H1 (cell line): ENCODE measurements at regions not wholly inside any gene's neighbourhood (a gene's known extent, or its start where the extent isn't known, plus 50 kb on each side); places are given as distances from the start of the nearest gene placed in this dataset.

Experiments used
- CTCF ChIA-PET: fragments of 300-600 bp; sonication (Branson Sonifier 250); formaldehyde crosslinking; loops from one replicate; lab custom pipeline; 2021; ENCODE audit not compliant: partially characterized antibody; lab: Charles Lee
- POLR2A ChIA-PET: fragments of 300-600 bp; sonication (Branson Sonifier 250); formaldehyde crosslinking; loops from one replicate; lab custom pipeline; 2021; ENCODE audit warnings: inconsistent platforms; ENCODE audit not compliant: partially characterized antibody; lab: Charles Lee
- DNase-seq, 2 experiments: peaks; one replicate each; pipeline versions ENCODE4 v3.0.0 to v3.0.0-alpha.2; 2010 to 2022; ENCODE audit warnings: low spot score in 2 of 2, low read depth in 1 of 2, mixed read lengths in 1 of 2
- FAIRE-seq: peaks from 2 replicates; lab custom pipeline; 2011; peaks lifted over from hg19 to GRCh38; lab: Jason Lieb, UNC
- H2AFZ ChIP-seq: 2 replicates; pipeline ENCODE4 v1.8.1; 2012; ENCODE audit warnings: low read length, inconsistent platforms
- H2AK5ac ChIP-seq: 2 replicates; pipeline ENCODE4 v1.6.1; 2013; ENCODE audit warnings: low read depth, low read length
- H2BK120ac ChIP-seq: replicated peaks from 2 replicates; pipeline ENCODE3; 2013; ENCODE audit warnings: low read depth, low read length, inconsistent platforms
- H2BK12ac ChIP-seq: 2 replicates; pipeline ENCODE4 v1.6.1; 2013; ENCODE audit warnings: low read depth, low read length
- H2BK15ac ChIP-seq: 2 replicates; pipeline ENCODE4 v1.6.1; 2013; ENCODE audit warnings: low read length
- H2BK20ac ChIP-seq: 2 replicates; pipeline ENCODE4 v1.6.1; 2013; ENCODE audit warnings: low read length
- H2BK5ac ChIP-seq: 2 replicates; pipeline ENCODE4 v1.6.1; 2013; ENCODE audit warnings: low read depth, low read length
- H3K14ac ChIP-seq: 2 replicates; pipeline ENCODE4 v1.6.1; 2013; ENCODE audit warnings: inconsistent platforms; ENCODE audit not compliant: insufficient read length
- H3K18ac ChIP-seq: 2 replicates; pipeline ENCODE4 v1.6.1; 2013; ENCODE audit warnings: low read length; ENCODE audit errors: extremely low read depth
- H3K23ac ChIP-seq: 2 replicates; pipeline ENCODE4 v1.6.1; 2013; ENCODE audit warnings: inconsistent platforms; ENCODE audit not compliant: insufficient read length
- H3K23me2 ChIP-seq: 2 replicates; pipeline ENCODE4 v1.6.1; 2013; ENCODE audit warnings: low read depth, low read length
- H3K27ac ChIP-seq: 2 replicates; pipeline ENCODE4 v1.6.1; 2011; ENCODE audit warnings: low read depth, low read length, inconsistent platforms
- H3K27me3 ChIP-seq, 4 experiments: replicated peaks in 1 of 4; 1 replicate in 1 of 4; 2 replicates in 3 of 4; pipeline versions ENCODE4 v1.6.1 to v1.8.1; 2011 to 2013; ENCODE audit warnings: low read length in 3 of 4, mild to moderate bottlenecking in 3 of 4, inconsistent platforms in 2 of 4, mixed read lengths in 2 of 4, moderate library complexity in 1 of 4; ENCODE audit not compliant: control insufficient read depth in 3 of 4, insufficient read depth in 3 of 4; ENCODE audit errors: extremely low read depth in 1 of 4
- H3K36me3 ChIP-seq, 4 experiments: 2 replicates each; pipeline versions ENCODE4 v1.6.1 to v1.8.1; 2011 to 2013; ENCODE audit warnings: mild to moderate bottlenecking in 4 of 4, low read length in 3 of 4, moderate library complexity in 2 of 4, control low read depth in 1 of 4, inconsistent platforms in 1 of 4; ENCODE audit not compliant: insufficient read depth in 4 of 4, control insufficient read depth in 2 of 4
- H3K4ac ChIP-seq: replicated peaks from 2 replicates; pipeline ENCODE3; 2013; ENCODE audit warnings: low read length, low read depth, mixed read lengths, inconsistent platforms; ENCODE audit not compliant: insufficient read length
- H3K4me1 ChIP-seq, 4 experiments: replicated peaks in 1 of 4; 1 replicate in 1 of 4; 2 replicates in 3 of 4; pipeline versions ENCODE4 v1.6.1 to v1.8.1; 2011 to 2013; ENCODE audit warnings: low read length in 3 of 4, inconsistent platforms in 2 of 4, mixed read lengths in 1 of 4; ENCODE audit not compliant: insufficient read depth in 4 of 4, control insufficient read depth in 3 of 4
- H3K4me2 ChIP-seq, 2 experiments: 2 replicates each; pipeline versions ENCODE4 v1.6.1 to v1.8.1; 2011 to 2013; ENCODE audit warnings: low read depth in 2 of 2, low read length in 2 of 2, control low read depth in 1 of 2, inconsistent platforms in 1 of 2, mild to moderate bottlenecking in 1 of 2; ENCODE audit not compliant: insufficient read depth in 1 of 2
- H3K4me3 ChIP-seq, 4 experiments: fragments of 200-600, 300-600 bp in 1 of 4; sonication (generic), shearing (Covaris generic), sonication (Bioruptor Twin) in 1 of 4; 2 replicates each; pipeline versions ENCODE4 v1.5.1 to v1.8.1; 2011 to 2016; ENCODE audit warnings: low read length in 4 of 4, low read depth in 3 of 4, control low read depth in 2 of 4, inconsistent platforms in 2 of 4, mild to moderate bottlenecking in 2 of 4, mixed read lengths in 1 of 4, moderate library complexity in 1 of 4; ENCODE audit not compliant: insufficient read depth in 2 of 4; ENCODE audit errors: extremely low read depth in 1 of 4
- H3K56ac ChIP-seq: replicated peaks from 2 replicates; pipeline ENCODE3; 2013; ENCODE audit warnings: low read depth, mild to moderate bottlenecking, mixed read lengths, low read length, inconsistent platforms; ENCODE audit not compliant: insufficient read length
- H3K79me1 ChIP-seq: 2 replicates; pipeline ENCODE4 v1.6.1; 2013; ENCODE audit warnings: low read depth, low read length, control low read depth
- H3K79me2 ChIP-seq, 2 experiments: 2 replicates each; pipeline versions ENCODE4 v1.6.1 to v1.8.1; 2012 to 2013; ENCODE audit warnings: low read length in 2 of 2, mild to moderate bottlenecking in 2 of 2, inconsistent platforms in 1 of 2; ENCODE audit not compliant: insufficient read depth in 2 of 2, control insufficient read depth in 1 of 2
- H3K9ac ChIP-seq, 4 experiments: replicated peaks in 1 of 4; 1 replicate in 1 of 4; 2 replicates in 3 of 4; pipeline versions ENCODE4 v1.6.1 to v1.8.1; 2011 to 2013; ENCODE audit warnings: low read depth in 3 of 4, low read length in 3 of 4, control low read depth in 2 of 4, mild to moderate bottlenecking in 2 of 4, moderate library complexity in 2 of 4, inconsistent platforms in 1 of 4; ENCODE audit errors: extremely low read depth in 1 of 4
- H3K9me3 ChIP-seq, 2 experiments: 2 replicates each; pipeline versions ENCODE4 v1.6.1 to v1.8.1; 2012 to 2013; ENCODE audit warnings: mild to moderate bottlenecking in 2 of 2, moderate library complexity in 2 of 2, control low read depth in 1 of 2, inconsistent platforms in 1 of 2, low read depth in 1 of 2, low read length in 1 of 2, mixed read lengths in 1 of 2; ENCODE audit not compliant: insufficient read depth in 2 of 2
- H4K20me1 ChIP-seq, 2 experiments: replicated peaks in 1 of 2; 2 replicates each; pipeline versions ENCODE3 to v1.8.1; 2011 to 2013; ENCODE audit warnings: inconsistent platforms in 2 of 2, low read length in 2 of 2, mild to moderate bottlenecking in 1 of 2; ENCODE audit not compliant: insufficient read depth in 2 of 2, control insufficient read depth in 1 of 2
- H4K5ac ChIP-seq: 2 replicates; pipeline ENCODE4 v1.6.1; 2013; ENCODE audit warnings: low read length, low read depth, mixed read lengths, inconsistent platforms; ENCODE audit not compliant: insufficient read length
- H4K8ac ChIP-seq: 2 replicates; pipeline ENCODE4 v1.8.0; 2013; ENCODE audit warnings: mild to moderate bottlenecking, moderate library complexity, low read length, inconsistent platforms; ENCODE audit not compliant: insufficient read depth; ENCODE audit errors: extremely low read depth
- H4K91ac ChIP-seq: replicated peaks from 2 replicates; pipeline ENCODE3; 2013; ENCODE audit warnings: low read length, mixed read lengths, inconsistent platforms; ENCODE audit not compliant: insufficient read length
- ASH2L ChIP-seq: fragments of 200-600, 300-600 bp; sonication (generic); IDR thresholded peaks from one replicate; pipeline ENCODE4 v1.7.1; 2017; ENCODE audit warnings: low read length
- HDAC2 ChIP-seq, 2 experiments: fragments of 300-600 bp in 1 of 2; sonication (generic) in 1 of 2; IDR thresholded peaks; 2 replicates each; pipeline ENCODE4 v1.6.1; 2011 to 2012; ENCODE audit warnings: low read depth in 2 of 2, low read length in 2 of 2, mild to moderate bottlenecking in 2 of 2, moderate library complexity in 2 of 2, borderline replicate concordance in 1 of 2, inconsistent platforms in 1 of 2
- JUND ChIP-seq: IDR thresholded peaks from 2 replicates; pipeline ENCODE4 v1.6.1; 2011; ENCODE audit warnings: mild to moderate bottlenecking, improper control_type of control experiment, low read length
- KDM4A ChIP-seq: IDR thresholded peaks from one replicate; pipeline ENCODE4 v1.7.1; 2012; ENCODE audit warnings: low read depth, mild to moderate bottlenecking, moderate library complexity, low read length, inconsistent platforms; ENCODE audit not compliant: severe bottlenecking
- PHF8 ChIP-seq: fragments of 200-600 bp; sonication (generic); conservative IDR thresholded peaks from 2 replicates; pipeline ENCODE4 v1.7.1; 2012; ENCODE audit warnings: low read depth, mild to moderate bottlenecking, inconsistent platforms, low read length, moderate library complexity
- POU5F1 ChIP-seq: IDR thresholded peaks from 2 replicates; pipeline ENCODE4 v1.6.1; 2011; ENCODE audit warnings: low read depth, mild to moderate bottlenecking, low read length, moderate library complexity
- RBBP5 ChIP-seq: IDR thresholded peaks from 2 replicates; pipeline ENCODE4 v1.7.1; 2012; ENCODE audit warnings: low read depth, mild to moderate bottlenecking, inconsistent platforms, low read length, moderate library complexity, borderline replicate concordance
- SP4 ChIP-seq: IDR thresholded peaks from 2 replicates; pipeline ENCODE4 v1.6.1; 2012; ENCODE audit warnings: low read length, inconsistent platforms
- SUZ12 ChIP-seq: fragments of 200-600 bp; sonication (generic); IDR thresholded peaks from 2 replicates; pipeline ENCODE4 v1.6.1; 2012; ENCODE audit warnings: mild to moderate bottlenecking, inconsistent platforms, low read length, moderate library complexity, mixed read lengths
- TAF7 ChIP-seq: optimal IDR thresholded peaks from 2 replicates; pipeline ENCODE3; 2011; ENCODE audit warnings: low read depth, mild to moderate bottlenecking, inconsistent platforms, low read length, moderate library complexity, borderline replicate concordance
- TCF12 ChIP-seq: IDR thresholded peaks from 2 replicates; pipeline ENCODE4 v1.6.1; 2011; ENCODE audit warnings: low read depth, mild to moderate bottlenecking, low read length
- YY1 ChIP-seq: IDR thresholded peaks from 2 replicates; pipeline ENCODE4 v1.6.1; 2011; ENCODE audit warnings: low read depth, mild to moderate bottlenecking, low read length
- WGBS, 2 experiments: shearing (Covaris generic) in 1 of 2; methylation state at CpG; one replicate each; pipeline versions ENCODE4 v1.1.6 to v1.1.7; 2013 to 2015; ENCODE audit warnings: low lambda C conversion rate in 2 of 2, mixed read lengths in 2 of 2, inconsistent platforms in 1 of 2, low coverage in 1 of 2, missing lambda C conversion rate in 1 of 2; ENCODE audit not compliant: insufficient replicate concordance in 2 of 2, insufficient coverage in 1 of 2, insufficient read length in 1 of 2; ENCODE audit errors: extremely low coverage in 1 of 2, missing lambda C conversion rate in 1 of 2; 5-methylcytosine and 5-hydroxymethylcytosine counted together

GRCh38 chr5:112555691-112556090 lies 136.6 kb upstream of the EPB41L4A start:
- ChIA-PET POLR2A (no interaction called here), CTCF (interaction anchor here (1.2 to 13.1 kb wide), 5 partner anchors 27 to 202 kb away, joined by 4 to 126 read pairs (median 9); no protein-coding TSS in a partner anchor)
- Histone ChIP-seq H2BK120ac (no peak overlapping the region), H3K4me3 (no peak overlapping the region), H2BK20ac (no peak overlapping the region), H3K23ac (no peak overlapping the region), H3K9me3 (no peaks in the 10 kb centered on the region), H3K79me2 (no peaks in the 10 kb centered on the region), H2BK5ac (no peak overlapping the region), H3K27ac (no peak overlapping the region), H3K4me1 (no peaks in the 10 kb centered on the region), H3K4ac (no peak overlapping the region), H2BK15ac (no peak overlapping the region), H4K20me1 (no peaks in the 10 kb centered on the region), H3K14ac (no peak overlapping the region), H3K4me2 (no peak overlapping the region), H2BK12ac (no peak overlapping the region), H4K5ac (no peak overlapping the region), H4K91ac (no peak overlapping the region), H3K36me3 (no peaks in the 10 kb centered on the region), H4K8ac (no peak overlapping the region), H3K23me2 (no peaks in the 10 kb centered on the region), H3K27me3 (no peaks in the 10 kb centered on the region)
- DNase-seq, result no peak
- no peak for TF ChIP-seq ASH2L
- TF ChIP-seq JUND, result no peak
- TF ChIP-seq HDAC2 (IDR thresholded peaks at IDR 0.05; ENCODE audit: borderline replicate concordance in 1 of 2, low read depth in 2 of 2, low read length in 2 of 2), result no peak
- no peak for TF ChIP-seq SUZ12
- no peak for TF ChIP-seq RBBP5
- TF ChIP-seq SP4, result no peak
- no peak for TF ChIP-seq POU5F1
- TF ChIP-seq TAF7, result no peak
- TF ChIP-seq TCF12, result no peak
- TF ChIP-seq KDM4A, result no peak
- TF ChIP-seq YY1, result no peak
- TF ChIP-seq PHF8, result no peak
- TF ChIP-seq, all 59 proteins: peak for 0
- Histone ChIP-seq H2AK5ac (no peak overlapping the region), H3K18ac (no peak overlapping the region), H2AFZ (no peak overlapping the region), H3K9ac (no peak overlapping the region), H3K79me1 (no peaks in the 10 kb centered on the region), H3K56ac (no peak overlapping the region)
- no peak for FAIRE-seq
- 60% methylated on average over 3 of the region's 3 CpGs; no CpG with 5 or more reads in 1 of the 2 experiments for WGBS, 2 experiments
